Fibroblast of pulmonary artery (primary cell): ENCODE measurements at regions not wholly inside any gene's neighbourhood (a gene's known extent, or its start where the extent isn't known, plus 50 kb on each side); places are given as distances from the start of the nearest gene placed in this dataset.

Experiments used
- DNase-seq: peaks from one replicate; pipeline ENCODE4 v3.0.0-alpha.2; 2010; ENCODE audit warnings: low read depth
- H3K4me3 ChIP-seq: replicated peaks from 2 replicates; pipeline ENCODE4 v1.5.1; 2011; ENCODE audit warnings: low read depth, mild to moderate bottlenecking, control low read depth, low read length, moderate library complexity
- TF ChIP-seq, protein P1 (sequence below): IDR thresholded peaks from 2 replicates; pipeline ENCODE4 v1.5.1; 2011; ENCODE audit warnings: mild to moderate bottlenecking, control low read depth, low read length, inconsistent platforms; ENCODE audit errors: missing control alignments

DNA sequence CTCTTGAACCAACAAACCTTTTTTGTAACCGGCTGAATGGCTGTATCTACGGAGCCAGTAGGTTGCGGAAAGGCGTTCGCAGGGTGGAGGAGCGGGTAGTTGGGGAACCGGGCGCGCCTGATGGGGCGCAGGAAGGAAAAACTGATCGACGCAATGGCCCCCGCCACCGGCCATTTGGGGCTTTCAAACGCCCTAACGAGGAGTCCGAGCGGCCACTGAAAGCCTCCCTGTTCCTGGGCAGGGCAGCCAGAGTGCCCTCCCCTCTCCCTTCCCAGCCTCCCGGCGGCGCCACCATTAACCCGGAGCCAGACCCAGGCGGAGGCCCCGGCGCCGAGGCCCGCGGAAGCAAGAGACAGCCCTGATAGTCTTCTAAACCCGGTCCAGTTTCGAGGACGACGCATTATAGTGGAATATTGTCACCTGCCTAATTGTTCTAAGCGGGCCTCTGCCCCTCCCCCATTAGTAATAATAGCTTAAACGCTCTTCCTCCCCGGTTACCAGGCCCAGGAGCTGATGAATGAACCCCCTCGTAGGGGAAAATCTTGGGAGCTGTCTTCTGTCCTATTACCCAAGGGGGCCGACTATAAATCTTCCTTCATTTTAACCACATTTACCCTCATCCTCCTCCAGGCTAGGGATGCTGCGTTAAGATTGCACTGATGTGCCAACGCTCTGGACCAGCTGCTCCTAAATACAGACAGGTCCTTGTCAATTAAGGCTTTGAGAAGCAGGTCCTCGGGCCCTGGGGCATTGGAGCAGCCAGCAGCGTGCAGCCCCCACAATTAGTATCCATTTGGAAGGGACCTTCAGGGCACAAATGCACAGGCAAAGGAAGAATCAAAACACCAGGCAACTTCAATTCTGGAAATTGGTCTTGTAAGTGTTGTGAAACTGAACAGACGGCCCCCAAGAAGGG lies 61.6 kb upstream of the TMEM33 start:
- DNase-seq = no peak
- TF ChIP-seq, protein P1, sequence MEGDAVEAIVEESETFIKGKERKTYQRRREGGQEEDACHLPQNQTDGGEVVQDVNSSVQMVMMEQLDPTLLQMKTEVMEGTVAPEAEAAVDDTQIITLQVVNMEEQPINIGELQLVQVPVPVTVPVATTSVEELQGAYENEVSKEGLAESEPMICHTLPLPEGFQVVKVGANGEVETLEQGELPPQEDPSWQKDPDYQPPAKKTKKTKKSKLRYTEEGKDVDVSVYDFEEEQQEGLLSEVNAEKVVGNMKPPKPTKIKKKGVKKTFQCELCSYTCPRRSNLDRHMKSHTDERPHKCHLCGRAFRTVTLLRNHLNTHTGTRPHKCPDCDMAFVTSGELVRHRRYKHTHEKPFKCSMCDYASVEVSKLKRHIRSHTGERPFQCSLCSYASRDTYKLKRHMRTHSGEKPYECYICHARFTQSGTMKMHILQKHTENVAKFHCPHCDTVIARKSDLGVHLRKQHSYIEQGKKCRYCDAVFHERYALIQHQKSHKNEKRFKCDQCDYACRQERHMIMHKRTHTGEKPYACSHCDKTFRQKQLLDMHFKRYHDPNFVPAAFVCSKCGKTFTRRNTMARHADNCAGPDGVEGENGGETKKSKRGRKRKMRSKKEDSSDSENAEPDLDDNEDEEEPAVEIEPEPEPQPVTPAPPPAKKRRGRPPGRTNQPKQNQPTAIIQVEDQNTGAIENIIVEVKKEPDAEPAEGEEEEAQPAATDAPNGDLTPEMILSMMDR = no peak
- H3K4me3 ChIP-seq = no peak overlapping the region

DNA sequence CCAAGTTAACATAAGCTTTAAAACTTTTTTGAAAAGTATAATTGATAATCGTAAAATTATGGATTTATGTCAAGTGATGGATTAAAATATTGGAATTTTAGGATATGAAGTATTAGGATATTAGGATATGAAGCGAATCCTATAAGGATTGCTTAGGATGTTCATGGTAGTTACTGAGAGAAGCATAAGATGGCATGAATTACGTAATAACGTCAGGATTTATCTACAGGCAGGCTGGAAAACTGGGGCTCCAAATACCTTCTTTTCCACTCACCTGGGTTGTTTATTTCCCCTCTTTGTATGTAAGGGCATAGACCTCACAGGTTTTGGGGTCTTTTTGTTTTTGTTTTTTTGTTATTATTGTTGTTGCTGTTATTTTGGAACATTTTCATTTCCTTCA lies 65.2 kb upstream of the TMEM33 start:
- TF ChIP-seq, protein P1 = no peak
- DNase-seq = no peak
- no peak overlapping the region for H3K4me3 ChIP-seq

DNA sequence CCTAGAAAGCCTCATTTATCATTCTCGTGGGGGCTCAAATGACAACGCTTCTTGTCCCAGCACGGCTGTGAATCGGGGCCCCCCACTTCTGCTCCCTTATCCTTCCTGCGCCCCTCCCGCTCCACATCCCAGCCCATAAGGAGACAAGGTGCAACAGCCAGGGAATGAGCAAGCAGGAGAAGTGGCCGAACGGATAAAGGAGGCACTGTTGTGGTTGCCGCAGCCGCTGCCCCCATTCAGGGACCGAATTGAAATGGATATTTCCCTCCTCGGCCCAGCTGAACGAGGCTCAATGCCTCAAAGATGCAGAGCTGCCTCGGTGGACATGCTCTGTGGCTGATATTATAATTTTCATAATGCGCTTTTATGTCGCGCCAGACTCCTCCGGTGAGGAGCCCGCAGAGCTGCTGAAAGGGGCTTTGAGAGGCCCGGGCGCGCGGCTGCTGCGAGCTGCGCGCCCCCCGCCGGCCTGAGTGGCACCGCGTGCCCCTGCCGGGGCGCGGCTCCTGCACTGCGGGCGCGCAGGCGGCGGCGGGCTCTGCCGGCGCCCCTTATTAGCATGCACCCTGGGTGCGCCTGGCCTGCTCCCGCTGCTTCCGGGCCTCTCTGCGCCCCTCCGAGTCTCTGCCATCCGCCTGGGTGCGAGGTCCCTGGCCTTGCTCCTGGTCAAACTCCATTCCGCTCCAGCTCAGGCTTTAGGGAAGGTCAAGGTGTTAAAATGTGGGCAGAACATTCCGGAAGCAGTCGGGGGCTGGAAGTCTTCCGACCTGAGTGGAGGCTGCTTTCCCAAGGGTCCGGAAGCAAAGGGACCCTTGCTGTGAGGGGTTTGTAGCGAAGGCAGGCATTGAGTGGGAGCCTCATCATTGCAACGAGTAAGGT lies 68.2 kb upstream of the TMEM33 start:
- no peak overlapping the region for H3K4me3 ChIP-seq
- no peak for DNase-seq
- TF ChIP-seq, protein P1 = no peak

DNA sequence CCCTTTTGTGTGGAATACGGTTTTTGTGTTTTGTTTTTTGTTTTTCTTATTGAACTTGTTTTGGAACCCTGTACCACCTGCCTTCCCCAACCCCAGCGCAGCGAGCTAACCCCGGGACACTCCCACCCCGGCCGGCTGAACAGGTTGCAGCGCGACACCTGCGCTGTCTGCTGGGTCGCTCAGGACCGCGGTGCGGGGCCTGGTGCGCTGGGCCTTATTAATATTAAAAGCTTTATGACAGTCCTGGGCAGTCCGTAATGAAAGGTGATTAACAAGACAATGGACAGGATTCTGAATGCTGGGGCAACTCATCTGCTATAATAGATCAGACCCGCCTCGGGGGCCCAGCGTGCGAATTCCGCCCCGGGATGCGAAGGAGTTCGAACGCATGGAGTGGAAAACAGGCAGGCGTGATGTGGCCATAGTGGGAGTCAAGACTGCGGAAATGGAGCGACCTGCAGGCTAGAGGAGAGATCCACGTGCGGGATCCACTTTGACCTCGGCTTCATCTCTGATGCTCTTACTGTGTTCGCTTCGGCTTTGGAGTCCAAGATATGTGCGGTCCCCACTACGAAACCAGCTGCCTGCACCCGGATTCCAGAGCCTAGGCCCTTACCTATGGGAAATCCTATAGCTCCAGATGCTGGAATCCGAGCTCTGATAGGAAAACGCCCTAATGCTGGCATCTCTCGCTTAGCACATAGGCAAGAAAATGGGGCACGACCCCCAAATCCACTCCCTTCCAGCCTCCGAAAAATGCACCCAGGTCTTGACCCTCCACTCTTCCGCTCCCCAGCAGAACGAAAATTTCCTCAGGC lies 69.0 kb upstream of the TMEM33 start:
- no peak overlapping the region for H3K4me3 ChIP-seq
- TF ChIP-seq, protein P1 = no peak
- DNase-seq = no peak

DNA sequence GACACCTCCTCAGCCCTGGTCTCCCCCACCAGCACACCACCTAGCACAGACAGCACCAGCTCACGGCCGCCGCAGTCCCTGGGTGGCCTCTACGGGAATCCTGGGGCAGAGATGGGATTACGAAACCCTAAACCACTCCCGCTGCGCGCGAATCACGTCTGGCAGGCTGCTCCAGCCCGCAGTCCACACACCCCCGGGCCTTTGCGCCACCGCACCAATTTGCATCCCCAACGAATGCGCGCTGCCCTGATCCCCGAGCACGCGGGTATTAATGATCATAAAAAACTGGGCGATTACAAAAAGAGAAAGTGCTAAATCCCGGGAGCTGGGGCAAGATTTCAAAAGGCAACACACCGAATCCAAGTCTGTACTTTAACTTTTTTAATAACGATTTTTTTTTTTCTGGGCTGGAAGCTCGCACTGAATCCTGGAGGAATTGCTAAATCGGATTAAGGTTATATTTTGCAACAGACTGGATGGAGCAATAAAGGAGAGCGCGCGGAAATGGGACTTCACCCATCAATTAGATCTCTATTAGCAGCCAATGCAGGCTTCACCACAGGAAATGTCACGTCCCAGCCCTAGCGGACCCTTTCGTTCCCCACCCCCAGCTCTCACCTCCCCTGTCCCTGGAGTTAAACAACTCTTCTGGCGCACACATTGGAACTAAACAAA lies 69.8 kb upstream of the TMEM33 start:
- peak; percentile 16 for DNase-seq
- TF ChIP-seq, protein P1 = no peak
- H3K4me3 ChIP-seq = no peak overlapping the region

DNA sequence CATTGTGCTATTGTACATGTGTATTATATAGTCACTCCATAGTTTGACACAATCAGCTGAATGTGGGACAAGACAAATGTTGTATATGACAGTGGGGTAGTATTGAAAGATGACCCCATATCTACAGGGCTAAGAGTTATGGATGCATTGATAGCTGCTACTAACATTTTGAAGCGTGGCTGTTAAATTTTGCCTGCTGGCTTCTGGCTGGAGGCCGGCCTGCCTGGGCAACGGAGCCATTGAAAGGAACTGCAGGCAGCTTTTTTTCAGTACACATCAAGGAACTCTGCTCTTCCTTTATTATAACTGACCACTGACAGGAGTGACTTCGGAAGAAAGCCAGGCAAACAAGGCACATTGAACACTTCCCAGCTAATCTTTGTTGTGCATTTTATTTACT lies 76.1 kb upstream of the TMEM33 start:
- H3K4me3 ChIP-seq = no peak overlapping the region
- TF ChIP-seq, protein P1 = no peak
- DNase-seq = no peak
